Activated CD4-positive, CD25-positive, alpha-beta regulatory T cell (primary cell): ENCODE measurements at regions not wholly inside any gene's neighbourhood (a gene's known extent, or its start where the extent isn't known, plus 50 kb on each side); places are given as distances from the start of the nearest gene placed in this dataset.

Source experiments
- DNase-seq, 4 experiments: peaks; one replicate each; lab custom pipeline; 2025; lab: John Stamatoyannopoulos, UW

DNA sequence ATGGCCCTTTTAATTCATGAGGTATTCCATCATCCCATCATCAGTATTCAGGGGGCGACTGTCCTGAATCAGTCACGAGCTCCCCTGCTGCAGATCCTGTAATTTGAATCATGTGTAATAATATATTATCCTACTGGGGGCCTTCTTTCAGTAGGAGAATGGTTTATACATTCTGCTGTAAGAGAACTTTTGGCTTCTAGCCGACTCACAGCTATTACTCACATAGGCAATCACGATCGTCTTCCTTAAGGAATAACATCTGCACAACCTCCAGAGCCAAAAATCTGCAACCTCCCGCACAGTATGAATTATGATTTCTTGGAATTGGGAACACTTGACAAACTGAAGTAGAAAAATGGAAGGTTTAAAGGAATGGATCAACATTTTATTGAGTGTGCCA lies 343.0 kb downstream of the USP25 start:
- DNase-seq = no peak

DNA sequence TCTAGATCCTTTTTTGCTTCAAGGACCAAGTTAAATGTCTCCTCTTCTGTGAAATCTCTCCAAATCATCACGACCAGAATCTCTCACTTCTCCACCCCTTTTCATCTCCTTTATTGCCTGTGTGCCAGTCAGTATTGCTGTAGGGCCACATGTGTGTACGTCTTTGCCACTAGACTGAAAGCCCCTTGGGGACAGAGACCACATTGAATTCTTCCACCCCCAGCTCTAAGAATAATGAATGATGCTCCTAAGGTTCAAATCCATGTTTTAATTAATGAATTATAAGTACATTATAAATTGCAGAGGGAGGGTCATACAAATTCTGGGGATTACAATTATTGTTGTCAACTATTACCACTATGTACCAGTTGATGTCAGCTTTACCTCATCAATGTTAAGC lies 343.8 kb downstream of the USP25 start:
- no peak for DNase-seq

DNA sequence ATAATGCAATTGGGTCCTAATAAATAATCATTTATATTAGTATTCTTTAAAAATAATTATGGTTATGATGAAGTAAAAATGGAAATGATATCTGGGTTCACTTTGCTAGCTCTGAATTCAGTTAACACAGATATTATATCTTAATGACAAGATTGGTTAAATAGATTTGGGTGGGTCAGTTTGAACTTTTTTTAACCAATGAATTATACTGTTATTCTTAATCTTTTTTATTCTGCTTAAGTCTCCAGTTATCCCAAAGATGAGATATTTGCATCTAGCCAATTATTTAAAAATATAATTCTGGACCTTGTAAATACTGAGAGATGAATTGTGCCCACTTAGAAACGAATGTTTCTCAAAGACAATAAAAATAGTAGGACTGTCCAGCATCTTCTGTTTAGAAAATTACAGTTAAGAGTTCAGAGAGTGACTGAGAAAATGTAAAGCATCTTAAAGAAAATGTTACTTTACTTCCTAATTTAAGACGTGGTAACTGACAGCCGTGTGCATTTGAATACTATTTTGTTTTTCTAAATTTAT lies 345.2 kb downstream of the USP25 start:
- no peak for DNase-seq

DNA sequence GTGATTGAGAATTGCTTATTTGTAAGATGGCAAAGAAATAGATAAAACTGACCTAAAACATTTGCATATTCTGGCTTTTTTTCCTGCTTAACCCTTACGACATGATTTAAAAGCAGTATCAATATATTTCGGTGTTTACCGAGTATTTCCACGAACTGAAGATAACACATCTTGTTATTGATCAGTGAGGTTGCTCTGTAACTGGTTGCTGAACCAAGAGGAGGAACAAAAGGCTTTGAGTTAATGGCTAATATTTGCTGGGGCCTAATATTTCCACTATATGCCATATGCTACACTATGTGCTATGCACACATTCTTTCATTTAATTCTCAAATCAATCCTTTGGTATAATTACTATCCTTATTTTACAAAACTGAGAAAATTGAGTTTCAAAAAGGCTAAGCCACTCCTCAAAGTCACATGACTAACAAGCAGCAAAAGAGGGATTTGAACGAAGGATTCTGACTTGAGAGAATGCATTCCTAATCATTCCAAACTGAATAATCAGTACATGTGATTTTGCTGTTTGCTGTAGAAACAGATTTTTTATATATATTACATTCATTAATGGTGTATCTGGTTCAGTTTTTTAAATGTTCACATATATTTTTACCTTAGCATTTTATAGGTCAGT lies 346.0 kb downstream of the USP25 start:
- no peak for DNase-seq

DNA sequence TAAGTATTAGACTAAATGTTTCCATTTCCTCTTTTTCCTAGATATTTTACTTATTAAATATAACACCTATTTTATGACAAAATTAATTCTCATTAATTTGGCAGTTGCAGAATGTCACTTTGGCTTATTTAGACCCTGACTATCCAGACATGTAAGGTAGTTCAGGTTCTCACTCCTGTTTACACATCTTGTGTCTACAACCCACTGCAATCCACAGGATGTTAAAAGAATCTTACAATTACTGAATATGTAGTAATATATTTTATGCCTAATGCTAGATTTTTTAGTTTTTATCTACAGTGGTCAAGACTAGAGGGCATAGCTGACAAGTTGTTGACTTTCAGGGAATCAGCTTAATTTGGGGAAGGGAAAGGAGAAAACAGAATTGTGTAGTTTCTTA lies 346.7 kb downstream of the USP25 start:
- DNase-seq = no peak

DNA sequence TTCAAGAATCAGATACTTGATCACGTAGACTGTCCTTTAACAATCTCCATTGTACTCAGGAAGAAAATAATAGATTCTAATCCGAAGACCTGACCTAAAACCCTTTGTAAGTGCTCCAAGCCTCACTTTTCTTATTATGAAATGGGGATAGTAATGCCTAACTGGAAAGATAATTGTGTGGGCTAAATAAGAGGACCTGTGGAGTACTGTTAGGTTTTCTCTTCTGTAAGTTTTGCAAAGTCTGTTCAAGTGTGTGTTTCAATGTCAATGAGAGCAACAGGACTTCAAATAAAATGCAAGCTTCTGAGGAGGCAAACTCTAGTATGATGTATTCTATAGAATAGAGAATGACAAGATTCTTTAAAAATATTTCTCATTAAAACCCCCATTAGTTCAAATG lies 348.6 kb downstream of the USP25 start:
- no peak for DNase-seq

DNA sequence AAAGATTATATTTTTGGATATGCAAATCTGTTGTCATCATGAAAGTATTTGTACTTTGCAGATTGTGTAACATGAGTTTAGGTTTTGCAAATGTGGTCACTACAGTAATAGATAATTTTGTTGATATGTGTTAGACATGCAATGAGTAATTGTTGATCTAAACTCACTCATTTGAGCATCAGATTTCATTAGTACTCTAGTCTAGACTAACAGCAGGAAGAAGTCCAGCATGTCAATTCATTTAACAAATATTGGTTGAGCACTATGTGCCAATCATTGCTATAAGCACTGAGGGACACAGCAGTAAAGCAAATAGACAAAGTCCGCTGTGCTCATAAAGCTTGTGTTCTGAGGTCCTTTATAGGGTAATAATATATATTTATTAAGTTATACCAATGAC lies 350.0 kb downstream of the USP25 start:
- DNase-seq = no peak

DNA sequence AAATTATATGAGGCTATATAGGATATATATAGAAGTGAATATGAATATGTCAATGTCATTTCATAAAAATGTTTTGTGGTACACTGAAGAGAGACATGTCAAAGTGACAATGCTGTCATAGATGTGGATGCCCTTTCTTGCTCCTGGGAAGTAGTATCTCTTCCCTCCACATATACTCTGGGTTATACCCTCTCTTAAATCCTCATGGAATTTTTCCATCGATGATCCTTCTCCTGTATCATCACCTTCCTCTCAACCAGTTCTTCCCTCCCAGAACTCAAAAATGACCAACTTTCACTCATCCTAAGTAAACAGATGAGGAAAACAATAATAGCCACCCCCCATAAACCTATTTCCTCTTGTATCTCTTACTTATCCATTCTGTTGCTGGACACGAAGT lies 351.5 kb downstream of the USP25 start:
- no peak for DNase-seq

DNA sequence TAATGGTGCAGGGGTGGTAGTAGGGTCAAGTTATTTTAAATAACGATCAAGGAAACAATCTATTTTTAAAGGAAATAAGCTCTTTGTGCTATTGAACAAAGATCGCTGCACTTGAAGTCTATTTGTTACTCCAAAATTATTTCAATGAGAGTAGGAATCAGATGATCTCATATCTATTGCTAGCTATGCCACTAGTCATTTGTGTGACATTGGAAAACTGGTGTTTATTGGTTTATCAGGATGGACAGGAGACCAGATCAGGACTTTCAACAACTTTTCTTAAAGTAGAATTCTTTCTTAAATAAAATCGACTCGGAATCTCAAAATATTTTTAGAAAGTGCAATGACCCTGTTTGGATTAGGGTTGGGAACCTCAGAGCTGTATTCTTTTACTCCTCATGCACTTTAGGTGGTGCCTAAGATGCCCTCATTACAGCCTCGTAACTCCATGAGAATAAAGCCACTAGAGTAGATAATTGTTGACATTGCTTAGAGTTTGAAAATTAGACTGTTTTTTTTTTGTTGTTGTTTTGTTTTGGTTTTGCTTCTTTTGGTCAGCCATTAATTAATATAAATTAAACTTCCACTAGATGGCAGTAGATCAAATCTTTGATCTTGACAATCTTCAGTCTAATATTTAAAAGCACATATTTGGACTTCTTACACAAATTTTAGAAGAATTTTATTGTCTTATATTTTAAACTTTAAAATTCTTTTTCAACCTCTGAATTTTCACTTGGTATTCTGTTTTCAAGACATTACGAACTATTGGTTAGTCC lies 352.4 kb downstream of the USP25 start:
- no peak for DNase-seq

DNA sequence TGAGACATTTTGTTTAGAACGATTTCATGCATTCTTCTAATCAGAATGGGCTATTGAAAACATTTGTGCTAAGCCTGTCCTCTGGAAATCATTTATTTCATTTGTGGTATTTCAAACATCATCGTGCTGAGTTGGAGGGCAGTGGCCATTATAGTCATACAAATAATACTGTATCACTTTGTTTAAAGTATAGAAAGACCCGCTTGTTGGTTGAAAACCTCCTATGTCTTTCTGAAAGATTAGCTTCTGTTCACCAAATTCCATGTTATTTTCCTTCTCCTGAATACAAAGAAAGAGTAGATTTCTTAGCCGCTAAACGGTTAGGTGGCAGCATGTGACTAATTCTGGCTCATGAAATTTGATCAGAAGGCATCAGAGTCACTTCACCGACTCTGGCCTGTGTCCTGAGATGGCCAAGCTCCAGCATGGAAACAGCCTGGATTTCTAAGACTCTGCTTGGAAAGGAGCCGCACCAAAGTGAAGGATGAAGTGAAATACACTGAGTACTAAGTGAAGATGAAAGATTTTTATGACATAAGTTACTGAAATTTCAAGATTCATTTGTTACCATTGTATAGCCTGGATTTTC lies 355.1 kb downstream of the USP25 start:
- no peak for DNase-seq

DNA sequence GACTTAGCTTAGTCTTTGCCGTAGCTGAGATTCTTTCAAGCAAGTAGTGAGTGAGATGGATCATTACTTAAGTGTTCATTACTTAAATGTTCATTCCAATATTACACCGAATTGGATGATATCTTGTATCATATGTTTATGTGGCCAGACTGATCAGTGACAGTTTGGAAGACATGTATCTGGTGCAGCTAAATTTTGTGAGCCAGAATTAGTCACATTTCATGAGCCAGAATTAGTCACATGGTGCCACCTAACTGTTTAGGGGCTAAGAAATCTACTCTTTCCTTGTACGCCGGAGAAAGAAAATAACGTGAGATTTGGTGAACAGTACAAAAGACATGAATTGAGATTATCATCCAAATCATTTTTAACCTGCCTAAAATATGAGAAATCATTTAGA lies 355.6 kb downstream of the USP25 start:
- DNase-seq = no peak

DNA sequence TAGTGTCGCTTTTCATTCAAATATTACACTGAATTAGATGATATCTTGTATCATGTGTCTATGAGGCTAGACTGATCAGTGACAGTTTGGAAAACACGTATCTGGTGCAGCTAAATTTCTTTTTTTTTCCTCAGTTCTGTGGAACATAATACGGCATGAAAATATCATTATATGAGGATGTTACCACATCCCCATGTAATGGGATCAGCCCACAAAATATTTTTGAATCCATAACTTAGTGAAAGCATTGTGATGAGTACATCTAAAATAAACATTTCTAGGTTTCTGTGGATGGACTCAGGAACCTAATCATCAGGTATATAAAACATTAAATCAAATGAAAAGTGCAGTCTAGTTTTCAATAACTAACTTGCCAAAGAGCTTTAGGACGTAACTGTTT lies 356.3 kb downstream of the USP25 start:
- no peak for DNase-seq

DNA sequence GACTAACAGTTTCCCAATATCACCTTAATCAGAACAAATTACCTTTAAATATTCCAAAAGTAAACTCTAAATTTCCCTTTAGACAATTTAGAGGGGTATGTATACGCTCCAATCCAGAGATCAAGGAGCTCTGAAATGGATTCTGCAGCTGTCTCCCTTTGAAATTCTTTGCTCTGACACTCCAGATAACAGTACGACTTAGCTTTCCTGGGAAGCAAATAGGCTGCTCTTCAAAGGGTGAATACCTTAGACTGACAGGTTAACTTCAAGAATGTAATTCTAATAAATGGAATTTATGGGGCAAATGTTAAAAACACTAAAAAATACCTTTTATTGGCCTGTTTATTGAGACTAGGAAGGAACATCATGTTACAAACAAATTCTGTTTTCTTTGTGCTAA lies 357.2 kb downstream of the USP25 start:
- DNase-seq = no peak

DNA sequence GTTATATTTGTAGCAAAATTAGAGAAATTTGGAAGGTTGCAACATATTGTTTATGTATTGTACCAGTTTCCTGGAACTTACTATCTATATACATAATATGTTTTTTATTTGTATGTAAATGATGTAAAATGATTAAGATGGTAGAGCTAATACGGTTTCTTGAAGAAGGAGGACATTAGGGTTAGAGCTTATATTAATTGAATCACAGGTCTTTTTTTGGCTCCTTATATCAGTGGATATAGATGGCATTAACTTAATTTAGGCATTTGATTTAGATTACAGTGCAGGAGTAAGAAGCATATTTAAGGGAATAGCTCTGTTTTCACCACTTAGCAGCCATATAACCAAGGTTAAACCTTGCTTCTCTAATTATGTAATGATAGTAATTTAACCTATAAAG lies 357.7 kb downstream of the USP25 start:
- no peak for DNase-seq

DNA sequence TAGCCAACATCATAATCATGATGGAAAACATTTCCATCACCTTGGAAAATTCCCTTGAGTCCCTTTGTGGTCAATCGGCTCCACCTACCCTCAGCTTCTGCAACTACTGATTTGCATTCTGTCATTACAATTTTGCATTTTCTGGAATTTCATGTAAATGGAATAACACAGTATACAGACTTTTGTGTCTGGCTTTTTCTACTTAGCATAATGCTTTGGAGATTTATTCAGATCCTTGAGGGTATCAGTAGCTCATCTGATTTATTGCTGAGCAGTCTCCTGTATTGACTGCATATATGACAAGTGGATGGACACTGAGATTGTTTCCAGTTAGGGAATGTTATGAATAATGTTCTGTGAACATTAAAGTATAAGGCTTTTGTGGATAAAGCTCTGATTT lies 358.3 kb downstream of the USP25 start:
- DNase-seq = no peak

DNA sequence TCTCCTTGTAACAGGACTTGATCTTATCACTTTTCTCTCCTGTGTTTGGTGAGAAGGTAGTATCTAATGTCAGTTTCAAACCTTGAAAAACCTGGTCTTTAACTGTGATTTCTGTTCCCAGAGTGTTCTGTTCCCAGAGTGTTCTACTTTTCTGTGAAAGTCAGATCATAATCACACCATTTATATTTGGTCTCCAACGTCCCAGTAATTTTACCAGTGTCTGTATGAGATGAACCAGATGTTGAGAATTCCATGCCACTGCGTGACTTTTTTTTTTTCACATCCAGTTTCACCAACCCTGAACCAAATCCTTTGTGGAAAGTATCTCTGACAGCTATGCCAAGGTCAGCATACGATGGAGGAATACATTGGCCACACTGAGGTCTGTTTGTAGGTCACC lies 365.2 kb downstream of the USP25 start:
- DNase-seq = no peak

DNA sequence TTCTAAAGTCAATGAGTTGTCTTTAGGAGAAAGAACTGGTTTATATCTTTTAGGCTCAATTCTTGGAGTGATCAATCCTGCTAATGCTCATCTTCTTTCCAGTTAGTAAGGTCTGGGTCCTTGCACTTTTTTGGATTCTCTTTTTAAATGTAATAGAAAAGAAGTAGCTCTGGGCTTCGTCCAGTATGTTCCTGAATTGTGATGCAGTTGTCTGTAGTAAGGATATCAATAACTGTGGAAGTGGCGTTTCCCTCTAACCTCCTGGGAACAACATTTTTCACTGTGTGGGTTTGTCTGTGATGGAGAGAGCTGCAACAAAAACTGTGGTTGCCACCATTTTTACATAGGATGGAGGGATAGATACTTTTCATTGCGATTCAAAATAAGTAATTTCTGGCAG lies 367.2 kb downstream of the USP25 start:
- DNase-seq = no peak

DNA sequence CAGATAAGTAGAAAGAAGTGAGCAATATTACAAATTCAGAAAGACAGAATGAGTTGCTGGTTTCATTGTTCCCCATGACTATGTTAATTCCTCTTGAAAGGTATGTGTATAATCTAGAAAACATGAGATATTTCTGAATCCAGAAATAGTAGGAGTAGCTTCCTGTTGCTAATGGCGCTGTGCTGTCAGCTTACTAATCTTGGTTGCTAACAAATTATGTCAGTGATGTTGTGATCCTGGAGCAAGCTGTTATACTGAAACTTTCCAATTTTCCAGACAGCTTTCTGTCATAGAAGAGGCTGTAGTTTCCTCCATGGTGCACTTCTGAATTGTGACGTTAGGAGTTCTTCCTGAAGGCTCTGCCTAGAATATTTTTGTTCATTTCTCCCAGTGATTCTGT lies 372.3 kb downstream of the USP25 start:
- DNase-seq = no peak

DNA sequence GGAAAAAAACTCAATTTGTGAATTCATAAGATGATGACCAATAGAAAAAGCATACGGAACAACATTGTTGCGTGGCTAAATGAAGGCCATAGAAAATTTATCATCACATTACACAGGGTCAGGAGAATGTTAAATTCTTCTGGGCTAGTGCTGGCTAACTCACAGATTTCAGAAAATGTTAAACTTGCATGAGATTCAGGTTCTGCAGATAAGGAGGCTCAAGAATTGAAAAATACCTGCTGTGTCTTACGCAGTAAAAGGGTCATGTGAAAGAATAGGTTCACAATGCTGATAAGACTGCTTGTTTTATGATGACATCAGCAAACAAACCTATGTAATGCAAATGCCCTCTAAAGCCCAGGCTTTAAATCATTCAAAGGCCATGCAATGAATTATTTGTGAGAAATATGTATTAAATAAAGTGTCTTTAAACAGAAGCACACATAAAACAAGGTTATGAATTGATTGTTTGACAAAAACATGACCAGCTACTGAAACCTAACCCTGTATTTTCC lies 378.8 kb downstream of the USP25 start:
- DNase-seq = no peak

DNA sequence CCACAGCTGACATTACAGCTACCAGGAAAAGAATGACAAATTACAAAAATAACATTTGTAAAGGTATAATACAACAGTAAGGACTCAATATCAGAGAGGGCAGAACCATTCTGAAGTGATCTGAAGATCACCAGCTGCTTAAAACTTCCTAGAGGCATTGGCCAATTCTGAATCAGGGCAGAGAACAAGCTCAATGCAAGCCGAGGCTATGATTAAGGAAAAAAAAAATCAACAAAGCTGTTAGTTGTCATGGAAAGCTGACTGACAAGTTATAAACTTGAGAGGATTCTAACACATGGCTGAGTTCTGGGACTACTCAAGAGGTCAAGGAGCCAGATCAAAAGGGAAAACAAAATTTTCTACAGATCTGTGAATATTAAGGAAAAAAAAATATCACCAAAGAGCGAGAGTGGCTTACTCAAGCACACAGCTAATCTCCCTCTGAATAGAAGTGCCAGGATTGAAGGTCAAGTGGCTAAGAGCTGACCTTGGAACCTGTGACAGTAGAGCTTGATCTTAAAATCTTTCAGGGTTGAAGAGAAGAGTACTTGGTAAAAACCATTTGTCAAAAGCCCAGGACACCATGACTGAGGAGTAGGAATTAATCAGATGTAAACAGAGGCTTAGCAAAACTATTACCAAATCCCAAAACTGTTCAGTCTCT lies 383.4 kb downstream of the USP25 start:
- no peak for DNase-seq

DNA sequence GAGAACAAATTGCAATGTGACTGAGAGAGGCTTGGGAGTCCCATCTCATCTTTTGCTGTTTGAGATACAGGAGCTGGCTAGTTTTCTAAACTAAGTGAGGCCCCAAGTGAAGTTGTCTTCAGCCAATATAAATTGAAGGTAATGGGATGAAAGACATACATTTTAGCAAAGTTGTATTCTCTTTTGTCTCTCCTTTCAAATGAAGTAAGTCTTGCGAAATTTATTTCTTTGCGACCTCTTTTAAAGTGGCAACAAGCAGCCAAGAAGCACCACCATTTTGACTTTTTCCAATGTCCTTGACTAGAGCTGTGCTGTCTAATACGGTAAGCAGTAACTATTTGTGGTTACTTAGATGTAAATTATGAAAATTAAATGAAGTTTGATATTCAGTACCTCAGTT lies 385.7 kb downstream of the USP25 start:
- no peak for DNase-seq

DNA sequence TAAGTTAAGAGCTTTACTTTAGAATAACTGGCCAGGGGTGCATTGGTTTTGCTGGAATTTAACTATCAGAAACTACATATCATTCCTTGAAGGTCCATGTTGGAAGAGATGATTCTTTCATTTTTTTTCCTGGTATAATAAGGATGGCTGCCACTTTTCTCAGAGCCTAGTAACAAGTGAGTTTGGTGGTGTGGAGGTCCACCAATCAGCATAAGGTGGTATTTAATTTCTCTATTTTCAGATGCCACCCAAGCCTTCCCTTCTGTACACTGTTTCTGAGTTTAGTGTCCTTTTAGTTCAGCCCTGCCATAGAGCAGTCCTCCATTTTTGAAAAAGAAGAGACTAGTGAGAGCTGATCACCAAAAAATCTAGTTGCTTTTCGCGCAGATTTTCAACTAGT lies 386.3 kb downstream of the USP25 start:
- no peak for DNase-seq

DNA sequence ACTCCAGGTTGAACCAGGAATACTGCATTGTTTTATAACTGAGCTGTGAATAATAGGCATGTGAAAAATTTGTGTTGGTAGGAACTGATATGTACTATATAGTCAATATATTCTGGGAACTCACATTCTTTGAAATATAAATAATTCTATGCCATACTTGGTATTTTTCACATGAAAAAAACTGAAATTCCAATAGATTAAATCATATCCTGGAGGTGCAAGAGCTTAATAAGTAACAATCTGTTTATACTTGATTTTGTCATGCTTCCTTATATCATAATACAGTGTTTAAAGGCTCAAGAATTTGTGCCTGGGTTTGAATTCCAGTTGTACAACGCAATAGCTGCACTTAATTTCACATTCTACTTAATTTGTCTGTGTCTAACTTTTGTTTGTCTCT lies 387.0 kb downstream of the USP25 start:
- no peak for DNase-seq
